T-helper 17 cell (primary cell): ENCODE measurements at regions not wholly inside any gene's neighbourhood (a gene's known extent, or its start where the extent isn't known, plus 50 kb on each side); places are given as distances from the start of the nearest gene placed in this dataset.

Experiments used
- ATAC-seq: fragments of 150-1000 bp; cut with Tn5 transposase; 2 replicates; pipeline ENCODE4 v1.10.0; 2021; ENCODE audit warnings: mild to moderate bottlenecking, moderate library complexity
- DNase-seq, 3 donors: peaks; one replicate each; pipeline versions ENCODE4 v3.0.0 to v3.0.0-alpha.2; 2020 to 2021
- H3K9me3 ChIP-seq: one replicate; pipeline ENCODE4 v1.7.0; 2013; ENCODE audit warnings: low read length, mild to moderate bottlenecking; ENCODE audit not compliant: control insufficient read depth, poor library complexity, severe bottlenecking
- H3K27ac Mint-ChIP-seq: one replicate; pipeline ENCODE4 v1.8.0; 2022; ENCODE audit warnings: mild to moderate bottlenecking, moderate library complexity, mixed read lengths
- H3K27me3 Mint-ChIP-seq: one replicate; pipeline ENCODE4 v1.8.0; 2022; ENCODE audit warnings: mixed read lengths
- H3K36me3 Mint-ChIP-seq: one replicate; pipeline ENCODE4 v1.8.0; 2022; ENCODE audit warnings: low read depth, mixed read lengths
- H3K4me1 Mint-ChIP-seq: one replicate; pipeline ENCODE4 v1.8.0; 2022; ENCODE audit warnings: mild to moderate bottlenecking, mixed read lengths
- H3K4me3 Mint-ChIP-seq: one replicate; pipeline ENCODE4 v1.8.0; 2022; ENCODE audit warnings: mild to moderate bottlenecking, moderate library complexity, mixed read lengths

GRCh38 chr15:79373113-79373512 is 59.0 kb upstream of the MINAR1 start:
- no peak for ATAC-seq
- no peaks in the 10 kb centered on the region for H3K27me3 Mint-ChIP-seq

GRCh38 chr15:79373728-79374127 is 58.4 kb upstream of the MINAR1 start:
- no peak for ATAC-seq
- no peak for DNase-seq
- H3K9me3 ChIP-seq, result no peaks in the 10 kb centered on the region
- H3K27ac Mint-ChIP-seq, result no peak overlapping the region
- peaks cover 6% of the 10 kb centered on the region for H3K4me1 Mint-ChIP-seq
- no peak overlapping the region for H3K4me3 Mint-ChIP-seq
- no peaks in the 10 kb centered on the region for H3K27me3 Mint-ChIP-seq
- peaks cover 3% of the 10 kb centered on the region for H3K36me3 Mint-ChIP-seq

More at GRCh38 chr15:79373113-79373512, 59.0 kb upstream of the MINAR1 start:
- peaks cover 3% of the 10 kb centered on the region for H3K36me3 Mint-ChIP-seq
- no peak for DNase-seq
- peaks cover 3% of the 10 kb centered on the region for H3K4me1 Mint-ChIP-seq
- no peaks in the 10 kb centered on the region for H3K9me3 ChIP-seq
- H3K4me3 Mint-ChIP-seq, result no peak overlapping the region
- H3K27ac Mint-ChIP-seq, result no peak overlapping the region

GRCh38 chr15:79376383-79376782 is 55.8 kb upstream of the MINAR1 start:
- H3K4me3 Mint-ChIP-seq, result no peak overlapping the region
- H3K36me3 Mint-ChIP-seq, result peaks cover 3% of the 10 kb centered on the region
- no peaks in the 10 kb centered on the region for H3K27me3 Mint-ChIP-seq
- H3K9me3 ChIP-seq, result no peaks in the 10 kb centered on the region
- H3K4me1 Mint-ChIP-seq, result peaks cover 8% of the 10 kb centered on the region
- DNase-seq (no peak), ATAC-seq (no peak)
- H3K27ac Mint-ChIP-seq, result no peak overlapping the region

GRCh38 chr15:79378394-79379109 is 53.6 kb upstream of the MINAR1 start:
- H3K36me3 Mint-ChIP-seq, result peaks cover 9% of the 10 kb centered on the region
- no peak overlapping the region for H3K4me3 Mint-ChIP-seq
- ATAC-seq (no peak), DNase-seq (no peak)
- H3K4me1 Mint-ChIP-seq, result peaks cover 5% of the 10 kb centered on the region
- H3K27ac Mint-ChIP-seq, result no peak overlapping the region
- H3K9me3 ChIP-seq, result no peaks in the 10 kb centered on the region
- no peaks in the 10 kb centered on the region for H3K27me3 Mint-ChIP-seq

- ATAC-seq, result peak; percentile 83
- Mint-ChIP-seq H3K27ac (no peak overlapping the region), H3K4me3 (no peak overlapping the region)
Measured at GRCh38 chr15:79380755-79381497, 51.2 kb upstream of the MINAR1 start.

GRCh38 chr15:79381593-79381992 is 50.5 kb upstream of the MINAR1 start:
- no peak overlapping the region for H3K27ac Mint-ChIP-seq
- H3K4me3 Mint-ChIP-seq, result no peak overlapping the region
- ATAC-seq, result no peak
- no peaks in the 10 kb centered on the region for H3K9me3 ChIP-seq
- no peaks in the 10 kb centered on the region for H3K27me3 Mint-ChIP-seq
- DNase-seq, result no peak
- H3K4me1 Mint-ChIP-seq, result peaks cover 5% of the 10 kb centered on the region
- peaks cover 12% of the 10 kb centered on the region for H3K36me3 Mint-ChIP-seq

More at GRCh38 chr15:79380755-79381497, 51.2 kb upstream of the MINAR1 start:
- H3K9me3 ChIP-seq, result no peaks in the 10 kb centered on the region
- Mint-ChIP-seq H3K27me3 (no peaks in the 10 kb centered on the region), H3K4me1 (peaks cover 5% of the 10 kb centered on the region), H3K36me3 (peaks cover 12% of the 10 kb centered on the region)
- peak; percentile 44 to 68 (median 54) for DNase-seq
